ENCODE measurements at regions not wholly inside any gene's neighbourhood (a gene's known extent, or its start where the extent isn't known, plus 50 kb on each side); places are given as distances from the start of the nearest gene placed in this dataset.

- WGBS, 2 donors = 78 to 79% methylated on average over 3 of the region's 3 CpGs
- intact Hi-C loops (cut with DNase I; ENCODE audit: low total_unique reads) = no loop called here
Measured at GRCh38 chr4:164060456-164060855, 566.0 kb downstream of the TMA16 start.

GRCh38 chr4:164068392-164068791 lies 573.9 kb downstream of the TMA16 start:
- H3K27me3 ChIP-seq = no peaks in the 10 kb centered on the region
- H3K36me3 ChIP-seq (ENCODE audit: low read depth, missing control alignments) = no peaks in the 10 kb centered on the region
- no peaks in the 10 kb centered on the region for H3K4me1 ChIP-seq
- no peak overlapping the region for H3K4me3 ChIP-seq
- no peak for DNase-seq
- no peaks in the 10 kb centered on the region for H3K9me3 ChIP-seq
- intact Hi-C loops (cut with DNase I; ENCODE audit: low total_unique reads) = no loop called here
- TF ChIP-seq, protein P1, sequence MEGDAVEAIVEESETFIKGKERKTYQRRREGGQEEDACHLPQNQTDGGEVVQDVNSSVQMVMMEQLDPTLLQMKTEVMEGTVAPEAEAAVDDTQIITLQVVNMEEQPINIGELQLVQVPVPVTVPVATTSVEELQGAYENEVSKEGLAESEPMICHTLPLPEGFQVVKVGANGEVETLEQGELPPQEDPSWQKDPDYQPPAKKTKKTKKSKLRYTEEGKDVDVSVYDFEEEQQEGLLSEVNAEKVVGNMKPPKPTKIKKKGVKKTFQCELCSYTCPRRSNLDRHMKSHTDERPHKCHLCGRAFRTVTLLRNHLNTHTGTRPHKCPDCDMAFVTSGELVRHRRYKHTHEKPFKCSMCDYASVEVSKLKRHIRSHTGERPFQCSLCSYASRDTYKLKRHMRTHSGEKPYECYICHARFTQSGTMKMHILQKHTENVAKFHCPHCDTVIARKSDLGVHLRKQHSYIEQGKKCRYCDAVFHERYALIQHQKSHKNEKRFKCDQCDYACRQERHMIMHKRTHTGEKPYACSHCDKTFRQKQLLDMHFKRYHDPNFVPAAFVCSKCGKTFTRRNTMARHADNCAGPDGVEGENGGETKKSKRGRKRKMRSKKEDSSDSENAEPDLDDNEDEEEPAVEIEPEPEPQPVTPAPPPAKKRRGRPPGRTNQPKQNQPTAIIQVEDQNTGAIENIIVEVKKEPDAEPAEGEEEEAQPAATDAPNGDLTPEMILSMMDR (IDR thresholded peaks at IDR 0.05) = no peak
- no peak for TF ChIP-seq POLR2A (IDR thresholded peaks at IDR 0.05)
- WGBS, 2 donors = 95 to 96% methylated on average over 4 to 17 of the region's 18 CpGs
- no peak overlapping the region for H3K27ac ChIP-seq

More at GRCh38 chr4:164060456-164060855, 566.0 kb downstream of the TMA16 start:
- no peak for TF ChIP-seq POLR2A (IDR thresholded peaks at IDR 0.05)
- TF ChIP-seq, protein P1 (IDR thresholded peaks at IDR 0.05) = no peak
- no peak for DNase-seq
- Histone ChIP-seq H3K4me1 (peaks cover 5% of the 10 kb centered on the region), H3K27ac (no peak overlapping the region), H3K9me3 (no peaks in the 10 kb centered on the region), H3K36me3 (ENCODE audit: low read depth, missing control alignments) (no peaks in the 10 kb centered on the region), H3K4me3 (no peak overlapping the region), H3K27me3 (no peaks in the 10 kb centered on the region)

DNA sequence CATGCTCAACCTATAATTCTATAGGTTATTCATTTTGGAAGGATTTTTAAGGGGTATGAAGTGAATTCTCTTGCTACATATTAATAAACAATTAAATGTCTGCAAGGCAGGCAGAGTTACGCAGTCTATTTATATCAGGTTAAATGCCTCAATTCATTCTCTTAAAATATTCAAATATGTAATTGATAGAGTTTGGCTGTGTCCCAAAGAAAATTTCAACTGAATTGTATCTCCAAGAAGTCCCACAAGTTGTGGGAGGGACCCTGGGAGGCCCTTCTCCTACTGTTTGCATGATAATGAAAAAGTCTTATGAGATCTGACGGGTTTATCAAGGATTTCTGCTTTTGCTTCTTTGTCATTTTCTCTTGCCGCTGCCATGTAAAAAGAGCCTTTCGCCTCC lies 576.1 kb downstream of the TMA16 start:
- DNase-seq = no peak
- intact Hi-C loops (cut with DNase I; ENCODE audit: low total_unique reads) = no loop called here
- Histone ChIP-seq H3K27me3 (no peaks in the 10 kb centered on the region), H3K36me3 (ENCODE audit: low read depth, missing control alignments) (no peaks in the 10 kb centered on the region), H3K9me3 (no peaks in the 10 kb centered on the region), H3K27ac (no peak overlapping the region), H3K4me3 (no peak overlapping the region), H3K4me1 (no peaks in the 10 kb centered on the region)
- 32 to 64% methylated on average over 4 of the region's 4 CpGs for WGBS, 2 donors
- no peak for TF ChIP-seq POLR2A (IDR thresholded peaks at IDR 0.05)
- TF ChIP-seq, protein P1 (IDR thresholded peaks at IDR 0.05) = no peak

- no peaks in the 10 kb centered on the region for H3K9me3 ChIP-seq
- TF ChIP-seq POLR2A (IDR thresholded peaks at IDR 0.05) = no peak
- TF ChIP-seq, protein P1 (IDR thresholded peaks at IDR 0.05) = no peak
- no peaks in the 10 kb centered on the region for H3K4me1 ChIP-seq
- no peak overlapping the region for H3K4me3 ChIP-seq
- H3K27ac ChIP-seq = no peak overlapping the region
- no peaks in the 10 kb centered on the region for H3K27me3 ChIP-seq
- H3K36me3 ChIP-seq (ENCODE audit: low read depth, missing control alignments) = no peaks in the 10 kb centered on the region
- intact Hi-C loops (cut with DNase I; ENCODE audit: low total_unique reads) = no loop called here
- 59 to 79% methylated on average over 1 of the region's 1 CpG for WGBS, 2 donors
- no peak for DNase-seq
Measured at GRCh38 chr4:164081371-164081770, 586.9 kb downstream of the TMA16 start.

GRCh38 chr4:164081801-164082200 lies 587.3 kb downstream of the TMA16 start:
- no peak for TF ChIP-seq POLR2A (IDR thresholded peaks at IDR 0.05)
- TF ChIP-seq, protein P1 (IDR thresholded peaks at IDR 0.05) = no peak

More at GRCh38 chr4:164081801-164082200, 587.3 kb downstream of the TMA16 start:
- no peak for DNase-seq
- WGBS, 2 donors = 79 to 91% methylated on average over 2 of the region's 2 CpGs
- Histone ChIP-seq H3K27me3 (no peaks in the 10 kb centered on the region), H3K9me3 (no peaks in the 10 kb centered on the region), H3K36me3 (ENCODE audit: low read depth, missing control alignments) (no peaks in the 10 kb centered on the region), H3K4me3 (no peak overlapping the region), H3K4me1 (no peaks in the 10 kb centered on the region), H3K27ac (no peak overlapping the region)
- intact Hi-C loops (cut with DNase I; ENCODE audit: low total_unique reads) = no loop called here
